ENCODE measurements at regions not wholly inside any gene's neighbourhood (a gene's known extent, or its start where the extent isn't known, plus 50 kb on each side); places are given as distances from the start of the nearest gene placed in this dataset.

DNA sequence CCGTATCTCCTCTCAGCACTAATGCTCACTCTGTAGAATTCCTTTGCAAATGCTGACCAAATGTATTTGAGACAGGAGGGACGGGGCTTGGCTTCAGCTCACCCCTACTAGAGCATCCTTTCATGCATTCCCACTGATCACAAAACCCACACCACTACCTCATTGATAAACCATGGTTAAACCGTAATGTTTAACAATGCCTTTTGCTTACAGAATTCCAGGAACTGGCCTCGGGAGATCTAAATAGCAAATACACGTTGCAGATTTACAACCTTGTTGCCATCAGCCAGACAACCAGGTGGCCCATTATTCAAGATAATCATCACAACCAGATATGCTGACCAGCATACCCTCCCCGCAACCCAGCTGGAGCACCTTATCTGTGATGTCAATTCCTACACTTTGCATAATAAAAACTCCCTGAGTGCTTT, 391.9 kb downstream of the KCTD8 start:
- Histone ChIP-seq H3K9ac (ENCODE audit: control insufficient read depth, insufficient read depth, low read length) (no peak overlapping the region), H3K36me3 (ENCODE audit: control insufficient read depth in 2 of 2, insufficient read depth in 2 of 2, low read length in 1 of 2) (no peaks in the 10 kb centered on the region), H3K4me3 (no peak overlapping the region), H2AFZ (ENCODE audit: control insufficient read depth, low read depth, low read length) (no peak overlapping the region), H3K27ac (ENCODE audit: control insufficient read depth, insufficient read depth) (no peak overlapping the region), H3K4me2 (ENCODE audit: control insufficient read depth, insufficient read depth) (no peak overlapping the region), H3K4me1 (ENCODE audit: control insufficient read depth, insufficient read depth, low read length) (no peaks in the 10 kb centered on the region), H4K20me1 (ENCODE audit: control insufficient read depth, insufficient read depth) (no peaks in the 10 kb centered on the region), H3K79me2 (ENCODE audit: control insufficient read depth, insufficient read depth, low read length) (no peaks in the 10 kb centered on the region), H3K27me3 (replicated peaks in 1 of 2; ENCODE audit: control insufficient read depth in 2 of 2, insufficient read depth in 2 of 2, low read length in 1 of 2) (no peaks in the 10 kb centered on the region), H3K9me3 (replicated peaks; ENCODE audit: control insufficient read depth, insufficient read depth, low read length) (no peaks in the 10 kb centered on the region)
- no TSS peak for BruUV-seq (replicated peaks)
- CTCF ChIA-PET = no interaction called here
- RAD21 ChIA-PET (ENCODE audit: unreplicated experiment) = no interaction called here
- no peak for FAIRE-seq
- WGBS (ENCODE audit: insufficient coverage, insufficient replicate concordance, low lambda C conversion rate, missing lambda C conversion rate) = 13% methylated on average over 6 of the region's 6 CpGs
- POLR2A ChIA-PET = no interaction called here
- DNase-seq (ENCODE audit: low read depth, low spot score) = no peak
- in situ Hi-C loops (cut with MboI) = no loop called here
- intact Hi-C loops (cut with micrococcal nuclease; ENCODE audit: unreplicated experiment) = no loop called here
- SMC1A ChIA-PET (ENCODE audit: uncharacterized antibody, unreplicated experiment) = no interaction called here
- no peak for ATAC-seq
- TF ChIP-seq, protein P1, sequence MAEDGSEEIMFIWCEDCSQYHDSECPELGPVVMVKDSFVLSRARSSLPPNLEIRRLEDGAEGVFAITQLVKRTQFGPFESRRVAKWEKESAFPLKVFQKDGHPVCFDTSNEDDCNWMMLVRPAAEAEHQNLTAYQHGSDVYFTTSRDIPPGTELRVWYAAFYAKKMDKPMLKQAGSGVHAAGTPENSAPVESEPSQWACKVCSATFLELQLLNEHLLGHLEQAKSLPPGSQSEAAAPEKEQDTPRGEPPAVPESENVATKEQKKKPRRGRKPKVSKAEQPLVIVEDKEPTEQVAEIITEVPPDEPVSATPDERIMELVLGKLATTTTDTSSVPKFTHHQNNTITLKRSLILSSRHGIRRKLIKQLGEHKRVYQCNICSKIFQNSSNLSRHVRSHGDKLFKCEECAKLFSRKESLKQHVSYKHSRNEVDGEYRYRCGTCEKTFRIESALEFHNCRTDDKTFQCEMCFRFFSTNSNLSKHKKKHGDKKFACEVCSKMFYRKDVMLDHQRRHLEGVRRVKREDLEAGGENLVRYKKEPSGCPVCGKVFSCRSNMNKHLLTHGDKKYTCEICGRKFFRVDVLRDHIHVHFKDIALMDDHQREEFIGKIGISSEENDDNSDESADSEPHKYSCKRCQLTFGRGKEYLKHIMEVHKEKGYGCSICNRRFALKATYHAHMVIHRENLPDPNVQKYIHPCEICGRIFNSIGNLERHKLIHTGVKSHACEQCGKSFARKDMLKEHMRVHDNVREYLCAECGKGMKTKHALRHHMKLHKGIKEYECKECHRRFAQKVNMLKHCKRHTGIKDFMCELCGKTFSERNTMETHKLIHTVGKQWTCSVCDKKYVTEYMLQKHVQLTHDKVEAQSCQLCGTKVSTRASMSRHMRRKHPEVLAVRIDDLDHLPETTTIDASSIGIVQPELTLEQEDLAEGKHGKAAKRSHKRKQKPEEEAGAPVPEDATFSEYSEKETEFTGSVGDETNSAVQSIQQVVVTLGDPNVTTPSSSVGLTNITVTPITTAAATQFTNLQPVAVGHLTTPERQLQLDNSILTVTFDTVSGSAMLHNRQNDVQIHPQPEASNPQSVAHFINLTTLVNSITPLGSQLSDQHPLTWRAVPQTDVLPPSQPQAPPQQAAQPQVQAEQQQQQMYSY (CRISPR knock-in tag; IDR thresholded peaks at IDR 0.05) = no peak
- TF ChIP-seq KLF5 (IDR thresholded peaks at IDR 0.05; ENCODE audit: partially characterized antibody) (no peak), JUND (IDR thresholded peaks at IDR 0.05; ENCODE audit: low read depth, low read length) (no peak), CBX3 (IDR thresholded peaks at IDR 0.05; ENCODE audit: borderline replicate concordance, low read depth) (no peak)

DNA sequence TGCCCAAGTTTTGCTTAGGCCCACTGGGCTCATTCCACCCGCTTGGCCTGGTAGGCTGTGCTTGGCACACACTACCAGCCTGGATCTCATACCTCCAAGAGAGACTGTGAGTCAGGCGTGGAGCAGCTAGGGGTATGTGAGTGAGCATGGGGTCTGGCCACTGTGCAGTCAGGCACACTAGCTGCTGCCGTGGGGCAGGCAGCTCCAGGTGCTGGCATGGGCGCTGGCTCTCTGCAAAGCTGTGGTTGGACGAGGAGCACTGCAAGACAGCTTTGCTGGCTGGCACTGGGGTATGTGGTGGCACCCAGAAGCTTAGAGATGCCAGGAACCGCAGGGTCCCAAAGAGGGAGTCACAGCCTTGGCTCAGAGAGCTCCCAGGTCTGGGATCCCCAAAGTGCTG, 377.8 kb downstream of the KCTD8 start:
- BruUV-seq (replicated peaks) = no TSS peak
- POLR2A ChIA-PET = no interaction called here
- no peak for DNase-seq (ENCODE audit: low read depth, low spot score)
- Histone ChIP-seq H3K79me2 (ENCODE audit: control insufficient read depth, insufficient read depth, low read length) (no peaks in the 10 kb centered on the region), H4K20me1 (ENCODE audit: control insufficient read depth, insufficient read depth) (no peaks in the 10 kb centered on the region), H3K4me1 (ENCODE audit: control insufficient read depth, insufficient read depth, low read length) (no peaks in the 10 kb centered on the region), H3K9ac (ENCODE audit: control insufficient read depth, insufficient read depth, low read length) (no peak overlapping the region), H3K36me3 (ENCODE audit: control insufficient read depth in 2 of 2, insufficient read depth in 2 of 2, low read length in 1 of 2) (no peaks in the 10 kb centered on the region), H3K27ac (ENCODE audit: control insufficient read depth, insufficient read depth) (no peak overlapping the region), H3K9me3 (replicated peaks; ENCODE audit: control insufficient read depth, insufficient read depth, low read length) (no peaks in the 10 kb centered on the region), H3K4me3 (no peak overlapping the region), H3K4me2 (ENCODE audit: control insufficient read depth, insufficient read depth) (no peak overlapping the region), H2AFZ (ENCODE audit: control insufficient read depth, low read depth, low read length) (no peak overlapping the region), H3K27me3 (replicated peaks in 1 of 2; ENCODE audit: control insufficient read depth in 2 of 2, insufficient read depth in 2 of 2, low read length in 1 of 2) (no peaks in the 10 kb centered on the region)
- RAD21 ChIA-PET (ENCODE audit: unreplicated experiment) = no interaction called here
- in situ Hi-C loops (cut with MboI) = no loop called here
- no peak for FAIRE-seq
- TF ChIP-seq NFXL1 (IDR thresholded peaks at IDR 0.05; ENCODE audit: borderline replicate concordance) (no peak), NR2C1 (IDR thresholded peaks at IDR 0.05) (no peak), MEF2A (IDR thresholded peaks at IDR 0.05; ENCODE audit: insufficient read depth, low read depth, low read length) (no peak), PAX5 (IDR thresholded peaks at IDR 0.05; ENCODE audit: borderline replicate concordance, low read depth, low read length) (no peak), POLR2A (IDR thresholded peaks at IDR 0.05; ENCODE audit: low read depth, low read length) (no peak), RFX5 (IDR thresholded peaks at IDR 0.05; ENCODE audit: low read depth, low read length) (no peak), ZNF384 (IDR thresholded peaks at IDR 0.05; ENCODE audit: borderline replicate concordance, low read depth, low read length) (no peak), WRNIP1 (IDR thresholded peaks at IDR 0.05; ENCODE audit: borderline replicate concordance, low read depth, low read length) (no peak)
- TF ChIP-seq, protein P2, sequence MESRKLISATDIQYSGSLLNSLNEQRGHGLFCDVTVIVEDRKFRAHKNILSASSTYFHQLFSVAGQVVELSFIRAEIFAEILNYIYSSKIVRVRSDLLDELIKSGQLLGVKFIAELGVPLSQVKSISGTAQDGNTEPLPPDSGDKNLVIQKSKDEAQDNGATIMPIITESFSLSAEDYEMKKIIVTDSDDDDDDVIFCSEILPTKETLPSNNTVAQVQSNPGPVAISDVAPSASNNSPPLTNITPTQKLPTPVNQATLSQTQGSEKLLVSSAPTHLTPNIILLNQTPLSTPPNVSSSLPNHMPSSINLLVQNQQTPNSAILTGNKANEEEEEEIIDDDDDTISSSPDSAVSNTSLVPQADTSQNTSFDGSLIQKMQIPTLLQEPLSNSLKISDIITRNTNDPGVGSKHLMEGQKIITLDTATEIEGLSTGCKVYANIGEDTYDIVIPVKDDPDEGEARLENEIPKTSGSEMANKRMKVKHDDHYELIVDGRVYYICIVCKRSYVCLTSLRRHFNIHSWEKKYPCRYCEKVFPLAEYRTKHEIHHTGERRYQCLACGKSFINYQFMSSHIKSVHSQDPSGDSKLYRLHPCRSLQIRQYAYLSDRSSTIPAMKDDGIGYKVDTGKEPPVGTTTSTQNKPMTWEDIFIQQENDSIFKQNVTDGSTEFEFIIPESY (IDR thresholded peaks at IDR 0.05) = no peak
- CTCF ChIA-PET = interaction anchor here (1.1 kb wide), 1 partner anchor 11 kb away, joined by 3 read pairs; no protein-coding TSS in a partner anchor
- WGBS (ENCODE audit: insufficient coverage, insufficient replicate concordance, low lambda C conversion rate, missing lambda C conversion rate) = 0% methylated on average over 6 of the region's 6 CpGs
- SMC1A ChIA-PET (ENCODE audit: uncharacterized antibody, unreplicated experiment) = no interaction called here
- intact Hi-C loops (cut with micrococcal nuclease; ENCODE audit: unreplicated experiment) = no loop called here
- ATAC-seq = no peak

All from GM12878 (cell line).